Muscle of arm (tissue), 1 donor: ENCODE measurements at regions not wholly inside any gene's neighbourhood (a gene's known extent, or its start where the extent isn't known, plus 50 kb on each side); places are given as distances from the start of the nearest gene placed in this dataset.
"Not testable (repeated sequence)": the region's sequence is repeated elsewhere in the genome, so short reads cannot be mapped to it uniquely, and the experiment has no call there.

Experiments
- DNase-seq: peaks from one replicate; pipeline ENCODE4 v3.0.0-alpha.2; 2013

GRCh38 chr12:97005174-97005573, 98.1 kb downstream of the NEDD1 start:
- no peak for DNase-seq

DNA sequence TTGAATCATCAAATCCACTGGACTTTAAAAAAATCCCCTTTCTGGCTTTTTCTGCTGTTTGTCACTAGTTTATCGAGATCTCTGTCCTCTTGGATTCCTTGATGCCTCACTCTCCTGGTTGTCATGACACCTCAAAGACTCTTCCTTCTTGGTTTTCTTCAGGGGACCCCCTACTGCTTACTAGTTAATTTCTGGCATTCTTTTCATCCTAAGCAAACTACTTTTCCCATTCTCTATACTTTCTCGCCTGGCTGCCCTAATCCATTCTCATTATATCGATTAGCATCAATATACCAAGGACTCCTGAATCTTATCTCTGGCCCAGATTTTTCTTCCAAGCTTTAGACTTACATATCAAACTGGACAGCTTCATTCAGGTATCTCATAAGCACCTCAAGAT, 98.6 kb downstream of the NEDD1 start:
- DNase-seq = no peak

- DNase-seq = no peak
Measured at GRCh38 chr12:97006585-97006984, 99.5 kb downstream of the NEDD1 start.

DNA sequence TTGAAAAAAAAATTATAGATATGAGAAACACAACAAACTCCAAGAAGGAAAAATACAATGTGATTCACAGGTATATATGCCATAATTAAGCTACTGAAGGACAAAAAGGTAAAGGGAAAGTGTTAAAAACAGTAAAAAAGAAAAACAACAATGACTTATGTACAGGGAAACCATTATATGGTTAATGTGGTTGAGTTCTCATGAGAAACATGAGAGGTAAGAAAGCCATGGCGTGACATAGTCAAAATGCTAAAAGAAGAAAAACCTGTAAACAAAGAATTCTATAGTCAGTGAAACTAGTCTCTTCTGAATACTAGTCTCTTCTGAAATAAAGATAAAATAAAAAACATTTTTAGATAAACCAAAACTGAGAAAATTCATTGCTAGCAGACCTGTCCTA, 109.1 kb downstream of the NEDD1 start:
- no peak for DNase-seq

GRCh38 chr12:97017213-97017612, 110.2 kb downstream of the NEDD1 start:
- no peak for DNase-seq

- DNase-seq = no peak
Measured at GRCh38 chr12:97022536-97023230, 115.6 kb downstream of the NEDD1 start.

- DNase-seq = no peak
Measured at GRCh38 chr12:97024393-97024792, 117.3 kb downstream of the NEDD1 start.

DNA sequence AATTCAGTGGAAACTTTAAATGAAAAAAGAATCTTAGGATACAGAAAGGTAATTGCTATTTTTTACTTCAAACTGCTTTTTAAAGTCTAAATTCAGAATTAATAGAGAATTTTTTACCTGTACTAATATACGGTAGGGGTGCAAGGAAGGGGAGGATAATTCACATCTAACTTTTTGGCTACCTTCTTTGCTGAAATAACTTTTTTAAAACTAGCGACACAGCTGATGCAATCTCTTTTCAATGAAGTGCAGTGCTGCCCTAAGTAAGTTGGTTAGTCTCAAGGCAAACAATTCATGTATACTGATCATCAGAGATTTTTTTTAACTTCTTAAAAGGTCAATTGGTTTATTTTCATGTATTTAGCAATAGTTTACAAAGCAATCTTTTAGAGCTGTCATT, 119.8 kb downstream of the NEDD1 start:
- no peak for DNase-seq

DNA sequence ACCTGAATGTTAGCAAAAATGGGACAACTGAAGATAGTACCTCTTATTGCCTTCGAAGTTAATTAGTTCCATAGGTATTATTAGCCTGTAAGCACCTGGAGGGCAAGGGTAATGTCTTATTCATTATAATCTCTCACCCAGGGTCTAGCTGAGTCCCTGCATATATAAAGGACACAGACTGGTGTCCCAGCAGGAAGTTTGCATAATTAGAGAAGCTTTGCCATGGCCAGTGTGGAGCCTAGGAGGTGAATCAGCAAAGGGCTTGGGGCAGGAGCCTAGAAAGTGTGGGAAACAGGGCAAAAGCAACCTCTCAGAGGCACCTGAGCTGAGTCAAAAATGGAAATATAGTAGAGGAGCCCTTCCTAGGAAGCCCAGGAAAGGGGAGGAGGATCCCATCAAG, 120.4 kb downstream of the NEDD1 start:
- no peak for DNase-seq

DNA sequence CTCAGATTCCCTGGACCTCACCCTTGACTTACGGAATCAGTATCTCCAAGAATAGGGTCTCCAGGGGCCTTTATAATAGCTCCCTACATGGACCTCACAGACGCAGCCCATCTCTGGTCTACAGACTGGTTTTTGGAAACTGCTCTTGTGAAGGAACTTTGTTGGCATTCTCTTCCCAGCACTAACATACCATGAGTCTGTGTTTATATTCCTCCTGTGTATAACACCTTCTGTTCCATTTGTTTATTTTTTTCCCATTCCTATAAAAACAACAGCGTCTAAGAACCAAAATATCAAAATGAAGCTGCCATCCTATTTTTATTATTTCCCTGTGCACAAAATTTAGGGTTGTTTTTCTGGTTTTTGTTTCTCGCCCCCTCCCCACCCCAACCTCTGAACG, 131.1 kb downstream of the NEDD1 start:
- DNase-seq = no peak

DNA sequence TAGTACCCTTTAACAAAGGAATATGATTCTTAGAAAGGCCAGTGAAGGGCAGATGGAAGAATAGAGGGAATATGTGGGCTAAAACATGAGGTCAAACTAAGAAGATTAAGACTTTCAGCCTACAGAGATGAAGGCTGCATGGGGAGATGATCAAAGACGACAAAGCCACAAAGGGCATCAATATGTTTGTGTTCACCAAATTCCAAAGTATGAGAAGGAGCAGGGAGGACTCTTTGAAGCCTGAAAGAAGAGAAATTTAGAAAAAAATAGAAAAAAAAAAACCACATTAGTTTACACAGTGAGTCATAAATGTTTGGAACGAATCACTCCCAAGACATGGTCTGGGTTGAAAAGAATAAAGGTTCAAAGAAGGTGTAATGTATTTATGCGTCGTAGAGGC, 131.8 kb downstream of the NEDD1 start:
- no peak for DNase-seq

GRCh38 chr12:97046901-97047300, 139.8 kb downstream of the NEDD1 start:
- no peak for DNase-seq

GRCh38 chr12:97047361-97047760, 140.3 kb downstream of the NEDD1 start:
- no peak for DNase-seq

DNA sequence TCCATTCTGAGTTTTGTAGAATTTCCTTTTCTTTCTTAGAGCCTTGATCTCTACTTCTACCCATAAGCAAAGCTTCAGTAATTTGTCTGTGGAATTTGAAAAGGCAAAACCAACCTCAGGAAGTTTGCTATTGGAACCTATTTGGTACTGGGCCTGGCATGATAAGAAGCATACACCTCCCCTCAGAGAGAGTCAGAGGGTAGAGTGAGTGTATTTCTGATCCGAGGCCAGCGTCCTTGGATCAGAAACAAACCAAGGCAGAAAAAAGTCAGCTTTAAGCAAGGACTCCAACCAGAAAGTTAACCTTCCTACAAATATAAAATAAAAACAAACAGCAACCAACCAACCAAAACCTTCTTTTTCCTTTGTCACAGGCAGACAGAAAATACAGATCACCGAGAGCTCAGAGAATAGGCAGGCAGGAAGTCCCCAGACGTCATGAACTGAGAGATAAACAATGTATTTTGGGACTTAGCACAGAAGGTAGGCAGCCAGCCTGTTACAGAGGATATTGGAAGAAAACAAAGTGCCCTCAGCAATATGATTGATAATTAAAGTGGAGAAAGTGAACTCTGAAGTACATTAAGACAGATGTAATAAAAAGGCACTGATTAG, 141.5 kb downstream of the NEDD1 start:
- no peak for DNase-seq

GRCh38 chr12:97050509-97050908, 143.5 kb downstream of the NEDD1 start:
- no peak for DNase-seq

- no peak for DNase-seq
Measured at GRCh38 chr12:97051341-97051740, 144.3 kb downstream of the NEDD1 start.

DNA sequence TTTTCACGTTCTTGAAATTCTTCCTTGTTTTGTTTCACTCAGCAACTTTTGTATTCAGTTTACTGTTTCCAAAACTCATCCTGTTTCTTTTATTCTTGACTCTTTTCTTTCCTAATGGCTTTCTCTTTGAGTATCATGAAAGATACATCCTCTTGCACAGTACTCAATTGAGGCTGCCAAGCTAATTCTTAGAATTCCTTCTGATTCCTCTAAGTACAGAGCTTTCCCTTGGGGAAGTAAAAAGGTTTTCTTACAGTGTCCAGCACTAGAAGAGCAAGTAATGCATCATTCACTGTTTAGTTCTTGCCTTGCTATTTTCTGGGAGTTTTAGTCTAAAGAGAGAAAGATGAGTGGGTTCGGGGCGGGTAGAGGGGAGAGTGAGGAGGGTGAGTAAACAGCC, 154.1 kb downstream of the NEDD1 start:
- peak; percentile 19 for DNase-seq

DNA sequence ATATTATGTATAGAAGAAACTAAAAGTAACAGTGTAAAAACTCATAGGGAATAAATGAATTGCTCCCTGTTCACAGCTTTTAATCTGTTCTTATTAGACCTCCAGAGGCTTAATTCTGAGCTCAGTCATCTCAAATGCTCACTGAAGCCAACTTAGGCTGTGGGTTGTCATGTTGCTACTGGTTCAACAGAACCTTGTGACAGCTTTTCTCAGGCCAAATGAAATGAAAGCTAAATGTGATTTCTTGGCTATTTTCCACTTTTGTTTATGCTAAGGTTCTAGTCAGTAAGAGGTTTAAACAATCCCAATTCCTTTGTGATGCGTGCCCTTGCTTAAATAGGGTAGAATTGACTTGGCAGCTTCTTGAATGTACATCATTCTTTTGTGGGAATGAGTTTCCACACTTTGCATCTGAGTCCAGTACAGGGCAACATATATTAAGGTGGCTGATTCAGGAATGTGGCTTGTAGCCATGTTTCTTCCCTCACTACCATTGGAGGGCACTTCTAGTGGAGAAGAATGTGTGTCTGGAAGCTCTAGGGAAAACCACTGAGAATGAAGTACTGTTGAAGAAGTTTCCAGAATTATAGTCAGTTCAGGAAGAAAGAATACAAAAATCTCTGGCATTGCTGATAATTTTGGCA, 156.4 kb downstream of the NEDD1 start:
- no peak for DNase-seq

DNA sequence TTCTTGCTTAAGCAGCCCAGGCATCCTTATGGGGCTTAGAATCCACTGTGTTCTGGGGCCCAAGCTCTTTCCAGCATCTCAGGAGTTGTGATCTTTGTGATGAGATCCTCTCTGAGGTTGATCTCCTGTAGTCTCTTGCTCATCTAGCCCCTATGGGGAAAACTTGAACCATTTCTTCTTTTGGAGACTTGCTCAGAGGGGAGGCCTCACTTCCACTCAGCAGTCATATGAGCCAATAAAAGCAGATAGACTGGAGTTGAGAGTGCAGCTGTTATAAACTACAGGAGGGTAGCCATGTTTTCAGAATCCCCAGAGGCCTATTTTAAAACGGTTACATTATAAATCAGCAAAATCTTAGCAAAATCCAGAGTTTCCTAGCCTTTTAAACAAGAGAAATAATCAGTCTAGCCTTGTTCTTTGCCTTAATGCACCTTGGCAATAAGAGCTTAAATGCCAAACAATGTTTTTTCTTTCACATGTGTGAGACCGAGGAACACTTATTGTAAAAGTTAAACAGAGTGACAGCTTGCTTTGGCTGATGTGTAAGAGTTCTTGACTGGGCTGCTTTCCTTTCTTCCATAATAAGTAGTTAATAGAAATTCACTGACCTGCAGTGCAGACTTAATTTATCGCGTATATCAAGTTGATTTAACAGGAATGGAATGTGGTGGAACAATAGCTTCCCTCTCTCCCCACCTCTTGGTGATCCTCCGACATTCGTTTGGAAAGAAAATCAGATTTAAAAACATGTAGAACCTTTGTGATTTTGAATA, 168.3 kb downstream of the NEDD1 start:
- DNase-seq = peak; percentile 54

DNA sequence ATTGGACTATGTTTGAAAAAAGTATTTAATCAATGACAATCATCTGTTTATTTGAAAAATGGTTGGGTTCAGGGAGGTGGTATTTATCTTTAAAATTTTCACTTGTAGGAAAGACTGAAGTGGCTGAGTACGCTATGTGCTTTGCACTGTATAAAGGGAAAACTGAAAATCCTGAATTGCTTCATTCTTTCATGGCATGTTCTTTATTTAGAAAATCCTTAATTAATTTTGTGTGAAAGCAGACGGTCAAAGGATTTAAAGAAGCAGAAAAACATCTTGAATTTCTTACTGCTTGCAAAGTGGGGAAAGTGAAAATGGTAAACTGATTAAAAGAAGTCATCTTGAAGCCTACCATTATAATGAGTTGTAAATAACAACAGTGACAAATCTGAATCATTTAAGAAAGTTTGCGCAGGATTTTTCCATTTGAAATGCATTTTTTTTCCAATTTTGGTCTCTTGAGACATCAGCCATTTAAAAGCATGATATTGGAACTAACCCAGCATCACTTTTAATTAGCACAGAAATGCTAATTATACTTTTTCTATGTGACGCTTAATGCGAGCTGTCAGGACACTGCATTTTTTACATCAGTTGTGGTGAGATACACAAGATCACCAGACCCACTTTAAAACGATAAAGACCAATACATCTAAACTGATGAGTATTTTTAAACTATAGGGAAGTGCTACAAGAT, 169.0 kb downstream of the NEDD1 start:
- DNase-seq = no peak

DNA sequence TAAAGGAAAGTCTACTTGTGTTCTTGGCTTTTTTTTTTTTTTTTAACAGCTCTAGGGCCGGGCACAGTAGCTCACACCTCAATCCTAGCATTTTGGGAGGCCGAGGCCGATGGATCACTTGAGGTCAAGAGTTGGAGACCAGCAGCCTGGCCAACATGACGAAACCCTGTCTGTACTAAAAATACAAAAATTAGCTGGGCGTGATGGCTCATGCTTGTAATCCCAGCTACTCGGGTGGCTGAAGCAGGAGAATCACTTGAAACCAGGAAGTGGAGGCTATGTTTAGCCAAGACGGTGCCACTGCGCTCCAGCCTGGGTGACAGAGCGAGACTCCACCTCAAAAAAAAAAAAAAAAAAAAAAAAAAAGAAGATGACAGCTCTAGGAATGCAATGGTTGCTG, 169.9 kb downstream of the NEDD1 start:
- DNase-seq = not testable (repeated sequence)

DNA sequence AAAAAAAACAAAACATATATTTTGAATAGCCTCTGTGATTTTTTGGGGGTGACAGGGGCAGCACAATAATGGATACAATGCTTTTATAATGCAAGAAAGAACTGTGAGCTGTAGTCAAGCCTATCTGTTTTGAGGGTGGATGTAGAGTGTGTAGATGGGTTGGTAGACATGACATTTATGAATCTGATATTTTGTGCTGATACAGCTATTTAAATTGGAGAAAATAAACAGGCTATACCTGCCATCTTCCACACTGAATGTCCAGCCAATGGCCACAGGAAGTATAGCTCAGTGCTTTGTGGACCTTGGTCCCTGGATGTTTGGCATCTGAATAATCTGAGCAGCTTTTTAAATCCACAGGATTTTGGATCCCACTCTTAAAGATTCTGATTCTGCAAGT, 175.0 kb downstream of the NEDD1 start:
- no peak for DNase-seq
